ENCODE measurements at regions not wholly inside any gene's neighbourhood (a gene's known extent, or its start where the extent isn't known, plus 50 kb on each side); places are given as distances from the start of the nearest gene placed in this dataset.

DNA sequence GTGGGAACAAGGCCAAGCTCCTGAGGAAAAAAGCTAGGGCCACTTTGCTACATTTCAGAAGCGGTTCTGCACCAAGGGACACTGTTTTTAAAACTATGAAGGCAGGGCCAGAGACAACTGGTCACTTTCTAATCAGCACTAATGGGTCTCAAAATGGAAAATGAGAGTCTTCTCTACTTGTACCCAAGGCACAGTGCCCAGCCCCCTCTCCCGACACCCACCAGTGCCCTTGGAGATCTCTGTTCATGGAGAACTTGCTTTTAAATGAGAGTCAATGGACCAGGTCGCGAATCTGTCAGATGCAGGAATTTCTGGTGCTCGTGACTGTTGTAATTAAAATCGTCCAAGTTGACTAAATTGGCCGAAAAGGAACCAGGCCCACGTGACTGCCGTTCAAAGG lies 591.6 kb downstream of the BCOR start:
- CTCF ChIA-PET = no interaction called here
- TF ChIP-seq RAD21 (IDR thresholded peaks at IDR 0.05; ENCODE audit: low read length) (no peak), CEBPB (IDR thresholded peaks at IDR 0.05; ENCODE audit: low read depth, low read length) (no peak), SMC3 (IDR thresholded peaks at IDR 0.05; ENCODE audit: low read depth, low read length) (no peak), FOS (IDR thresholded peaks at IDR 0.05; ENCODE audit: low read depth, low read length) (no peak), MXI1 (IDR thresholded peaks at IDR 0.05; ENCODE audit: borderline replicate concordance, low read depth, low read length) (no peak), MAZ (IDR thresholded peaks at IDR 0.05; ENCODE audit: borderline replicate concordance, low read depth, low read length) (no peak)
- TF ChIP-seq, protein P1, sequence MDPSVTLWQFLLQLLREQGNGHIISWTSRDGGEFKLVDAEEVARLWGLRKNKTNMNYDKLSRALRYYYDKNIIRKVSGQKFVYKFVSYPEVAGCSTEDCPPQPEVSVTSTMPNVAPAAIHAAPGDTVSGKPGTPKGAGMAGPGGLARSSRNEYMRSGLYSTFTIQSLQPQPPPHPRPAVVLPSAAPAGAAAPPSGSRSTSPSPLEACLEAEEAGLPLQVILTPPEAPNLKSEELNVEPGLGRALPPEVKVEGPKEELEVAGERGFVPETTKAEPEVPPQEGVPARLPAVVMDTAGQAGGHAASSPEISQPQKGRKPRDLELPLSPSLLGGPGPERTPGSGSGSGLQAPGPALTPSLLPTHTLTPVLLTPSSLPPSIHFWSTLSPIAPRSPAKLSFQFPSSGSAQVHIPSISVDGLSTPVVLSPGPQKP (IDR thresholded peaks at IDR 0.05; ENCODE audit: borderline replicate concordance, low read depth, low read length) = no peak
- TF ChIP-seq, protein P2, sequence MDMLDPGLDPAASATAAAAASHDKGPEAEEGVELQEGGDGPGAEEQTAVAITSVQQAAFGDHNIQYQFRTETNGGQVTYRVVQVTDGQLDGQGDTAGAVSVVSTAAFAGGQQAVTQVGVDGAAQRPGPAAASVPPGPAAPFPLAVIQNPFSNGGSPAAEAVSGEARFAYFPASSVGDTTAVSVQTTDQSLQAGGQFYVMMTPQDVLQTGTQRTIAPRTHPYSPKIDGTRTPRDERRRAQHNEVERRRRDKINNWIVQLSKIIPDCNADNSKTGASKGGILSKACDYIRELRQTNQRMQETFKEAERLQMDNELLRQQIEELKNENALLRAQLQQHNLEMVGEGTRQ (IDR thresholded peaks at IDR 0.05; ENCODE audit: low read depth, low read length) = no peak
- no peaks in the 10 kb centered on the region for H3K79me1 ChIP-seq (ENCODE audit: low read depth in 1 of 2, low read length in 2 of 2)
- no peak overlapping the region for H2AK5ac ChIP-seq (ENCODE audit: low read depth, low read length)
- DNase-seq (no peak), ATAC-seq (ENCODE audit: low read depth) (no peak)
- H3K56ac ChIP-seq (ENCODE audit: extremely low read depth, insufficient read depth, low read length) = no peak overlapping the region
- H3K27ac ChIP-seq (ENCODE audit: insufficient read depth, low read length) = no peak overlapping the region
- dilution Hi-C loops (cut with HindIII; ENCODE audit: low sequenced_read_pairs, unreplicated experiment) (no loop called here), in situ Hi-C loops (cut with MboI; ENCODE audit: low sequenced_read_pairs) (no loop called here), intact Hi-C loops (cut with micrococcal nuclease) (no loop called here)
- no peak overlapping the region for H3K23ac ChIP-seq (ENCODE audit: low read depth, low read length)
- no peak overlapping the region for H3K4me2 ChIP-seq (ENCODE audit: low read depth, low read length)
- H3K27me3 ChIP-seq (ENCODE audit: control insufficient read depth, insufficient read depth, low read length) = peaks cover 9% of the 10 kb centered on the region
- no peak overlapping the region for H3K9ac ChIP-seq (ENCODE audit: low read depth, low read length)
- no peak overlapping the region for H2AK9ac ChIP-seq (replicated peaks; ENCODE audit: low read depth, low read length, poor library complexity)
- WGBS, 2 experiments (ENCODE audit: extremely low coverage in 2 of 2, insufficient read length in 1 of 2) = 20% methylated on average over 1 of the region's 9 CpGs; no CpG with 5 or more reads in 1 of the 2 experiments
- H3K9me1 ChIP-seq (ENCODE audit: insufficient read depth, low read length) = no peaks in the 10 kb centered on the region
- no peaks in the 10 kb centered on the region for H4K20me1 ChIP-seq (ENCODE audit: insufficient read depth, low read length)
- no peak overlapping the region for H3K4me3 ChIP-seq (ENCODE audit: insufficient read depth, low read depth, low read length)
- H2BK20ac ChIP-seq (ENCODE audit: low read depth, low read length) = no peak overlapping the region
- H2BK15ac ChIP-seq (ENCODE audit: low read depth, low read length) = no peak overlapping the region
- H3K4me1 ChIP-seq (ENCODE audit: control insufficient read depth, insufficient read depth, low read length) = no peaks in the 10 kb centered on the region
- no peak overlapping the region for H2BK120ac ChIP-seq (ENCODE audit: low read depth, low read length)
- no peaks in the 10 kb centered on the region for H3K36me3 ChIP-seq (ENCODE audit: control insufficient read depth, insufficient read depth, low read length)
- H4K8ac ChIP-seq (ENCODE audit: low read depth in 2 of 2, low read length in 2 of 2) = no peak overlapping the region
- no peak overlapping the region for H2BK5ac ChIP-seq (ENCODE audit: low read depth, low read length, poor library complexity, severe bottlenecking)
- H3K4ac ChIP-seq (ENCODE audit: low read depth, low read length) = no peak overlapping the region
- H3K14ac ChIP-seq (replicated peaks; ENCODE audit: low read depth, low read length) = no peak overlapping the region
- H4K5ac ChIP-seq (ENCODE audit: low read depth, low read length) = no peak overlapping the region
- peaks cover 18% of the 10 kb centered on the region for H3K9me3 ChIP-seq (ENCODE audit: control insufficient read depth, insufficient read depth, low read length)
- POLR2A ChIA-PET (ENCODE audit: unreplicated experiment) = no interaction called here
- H3K18ac ChIP-seq (ENCODE audit: low read depth, low read length) = no peak overlapping the region
- no peak overlapping the region for H4K91ac ChIP-seq (ENCODE audit: insufficient read depth, low read depth, low read length)
- H2AFZ ChIP-seq (replicated peaks; ENCODE audit: low read length, poor library complexity) = no peak overlapping the region
- no TSS peak for BruUV-seq (replicated peaks)

Data from IMR-90 (cell line).